ENCODE measurements at regions not wholly inside any gene's neighbourhood (a gene's known extent, or its start where the extent isn't known, plus 50 kb on each side); places are given as distances from the start of the nearest gene placed in this dataset.

- no peak for ATAC-seq
- no peak for TF ChIP-seq OSR1 (CRISPR knock-in tag; IDR thresholded peaks at IDR 0.05)
- no peak for TF ChIP-seq ESRRG (CRISPR knock-in tag; IDR thresholded peaks at IDR 0.05)
- TF ChIP-seq CSDC2 (CRISPR knock-in tag; IDR thresholded peaks at IDR 0.05) = no peak
- no peak for TF ChIP-seq BACH2 (CRISPR knock-in tag; IDR thresholded peaks at IDR 0.05; ENCODE audit: borderline replicate concordance)
- no peak for TF ChIP-seq CREB5 (CRISPR knock-in tag; IDR thresholded peaks at IDR 0.05; ENCODE audit: low read depth)
- no peak for TF ChIP-seq PATZ1 (CRISPR knock-in tag; IDR thresholded peaks at IDR 0.05; ENCODE audit: borderline replicate concordance)
- TF ChIP-seq POU6F1 (CRISPR knock-in tag; IDR thresholded peaks at IDR 0.05; ENCODE audit: borderline replicate concordance, low read depth) = no peak
- no peak for TF ChIP-seq ZFP3 (CRISPR knock-in tag; IDR thresholded peaks at IDR 0.05)
- TF ChIP-seq ARNTL (CRISPR knock-in tag; IDR thresholded peaks at IDR 0.05; ENCODE audit: borderline replicate concordance, low read depth) = no peak
- no peak for TF ChIP-seq ZC3H10 (CRISPR knock-in tag; IDR thresholded peaks at IDR 0.05)
Observed at GRCh38 chr22:27634043-27634740, 167.4 kb downstream of the MN1 start.

- ATAC-seq = no peak
- no peak for TF ChIP-seq ZNF565 (CRISPR knock-in tag; conservative IDR thresholded peaks at IDR 0.05; ENCODE audit: low read depth)
- TF ChIP-seq RARB (CRISPR knock-in tag; IDR thresholded peaks at IDR 0.05) = no peak
- no peak for TF ChIP-seq ZNF70 (CRISPR knock-in tag; IDR thresholded peaks at IDR 0.05)
- no peak for TF ChIP-seq BACH2 (CRISPR knock-in tag; IDR thresholded peaks at IDR 0.05; ENCODE audit: borderline replicate concordance)
- TF ChIP-seq GLIS3 (CRISPR knock-in tag; IDR thresholded peaks at IDR 0.05) = no peak
- TF ChIP-seq POU6F1 (CRISPR knock-in tag; IDR thresholded peaks at IDR 0.05; ENCODE audit: borderline replicate concordance, low read depth) = no peak
- no peak for TF ChIP-seq ZNF8 (CRISPR knock-in tag; IDR thresholded peaks at IDR 0.05)
- TF ChIP-seq PATZ1 (CRISPR knock-in tag; IDR thresholded peaks at IDR 0.05; ENCODE audit: borderline replicate concordance) = no peak
- no peak for TF ChIP-seq PPARA (CRISPR knock-in tag; IDR thresholded peaks at IDR 0.05; ENCODE audit: borderline replicate concordance)
- no peak for TF ChIP-seq ZFP3 (CRISPR knock-in tag; IDR thresholded peaks at IDR 0.05)
- TF ChIP-seq ESRRG (CRISPR knock-in tag; IDR thresholded peaks at IDR 0.05) = no peak
- TF ChIP-seq CSRNP3 (CRISPR knock-in tag; IDR thresholded peaks at IDR 0.05) = no peak
- no peak for TF ChIP-seq ZFP30 (CRISPR knock-in tag; IDR thresholded peaks at IDR 0.05)
- no peak for TF ChIP-seq CREB5 (CRISPR knock-in tag; IDR thresholded peaks at IDR 0.05; ENCODE audit: low read depth)
- TF ChIP-seq ISL1 (CRISPR knock-in tag; IDR thresholded peaks at IDR 0.05) = no peak
- no peak for TF ChIP-seq TCF4 (CRISPR knock-in tag; IDR thresholded peaks at IDR 0.05; ENCODE audit: borderline replicate concordance)
- TF ChIP-seq OSR1 (CRISPR knock-in tag; IDR thresholded peaks at IDR 0.05) = no peak
- no peak for TF ChIP-seq ZC3H10 (CRISPR knock-in tag; IDR thresholded peaks at IDR 0.05)
Observed at GRCh38 chr22:27635435-27635834, 166.1 kb downstream of the MN1 start.
